ENCODE measurements at regions not wholly inside any gene's neighbourhood (a gene's known extent, or its start where the extent isn't known, plus 50 kb on each side); places are given as distances from the start of the nearest gene placed in this dataset.

GRCh38 chr1:56070601-56071000 is 508.8 kb downstream of the PLPP3 start:
- H3K4me1 ChIP-seq (replicated peaks) = peaks cover 31% of the 10 kb centered on the region
- H3K27ac ChIP-seq = no peak overlapping the region
- no peak for DNase-seq (ENCODE audit: low read depth in 1 of 2, low spot score in 2 of 2)
- H3K4me3 ChIP-seq = no peak overlapping the region
- H3K36me3 ChIP-seq = no peaks in the 10 kb centered on the region
- no peaks in the 10 kb centered on the region for H3K27me3 ChIP-seq (replicated peaks)
- H3K9me3 ChIP-seq (replicated peaks) = no peaks in the 10 kb centered on the region

GRCh38 chr1:56069824-56070223 is 509.5 kb downstream of the PLPP3 start:
- H3K4me1 ChIP-seq (replicated peaks) = peaks cover 38% of the 10 kb centered on the region

GRCh38 chr1:56068908-56069307 is 510.5 kb downstream of the PLPP3 start:
- no peak for DNase-seq (ENCODE audit: low read depth in 1 of 2, low spot score in 2 of 2)
- H3K27ac ChIP-seq = no peak overlapping the region

More at GRCh38 chr1:56069824-56070223, 509.5 kb downstream of the PLPP3 start:
- Histone ChIP-seq H3K9me3 (replicated peaks) (no peaks in the 10 kb centered on the region), H3K27me3 (replicated peaks) (no peaks in the 10 kb centered on the region), H3K27ac (no peak overlapping the region), H3K4me3 (no peak overlapping the region), H3K36me3 (no peaks in the 10 kb centered on the region)
- DNase-seq (ENCODE audit: low read depth in 1 of 2, low spot score in 2 of 2) = no peak

DNA sequence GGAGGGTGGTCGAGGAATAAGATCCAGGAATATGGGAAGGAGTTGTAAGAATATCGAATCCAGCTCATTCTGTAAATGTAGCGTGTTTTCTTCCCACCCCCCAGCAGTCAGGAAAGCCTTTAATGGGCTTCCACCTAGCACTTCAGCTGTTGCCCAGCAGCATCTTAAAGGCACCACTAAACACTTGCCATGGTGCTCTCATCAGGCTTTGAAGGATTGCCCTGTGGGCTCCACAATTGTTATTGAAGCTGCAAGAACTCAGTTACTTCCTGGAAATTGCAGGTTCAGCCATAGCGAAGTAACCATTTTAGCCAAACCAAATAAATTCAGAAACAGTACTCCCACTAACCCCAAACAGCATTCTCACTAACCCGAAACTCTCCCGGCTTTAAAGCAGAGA is 511.2 kb downstream of the PLPP3 start:
- H3K4me3 ChIP-seq = no peak overlapping the region
- no peak overlapping the region for H3K27ac ChIP-seq
- no peaks in the 10 kb centered on the region for H3K36me3 ChIP-seq
- no peaks in the 10 kb centered on the region for H3K9me3 ChIP-seq (replicated peaks)
- H3K27me3 ChIP-seq (replicated peaks) = no peaks in the 10 kb centered on the region
- DNase-seq (ENCODE audit: low read depth in 1 of 2, low spot score in 2 of 2) = no peak
- H3K4me1 ChIP-seq (replicated peaks) = peaks cover 37% of the 10 kb centered on the region

More at GRCh38 chr1:56068908-56069307, 510.5 kb downstream of the PLPP3 start:
- Histone ChIP-seq H3K27me3 (replicated peaks) (no peaks in the 10 kb centered on the region), H3K9me3 (replicated peaks) (no peaks in the 10 kb centered on the region), H3K4me1 (replicated peaks) (peaks cover 42% of the 10 kb centered on the region), H3K4me3 (no peak overlapping the region), H3K36me3 (no peaks in the 10 kb centered on the region)

- Histone ChIP-seq H3K9me3 (replicated peaks) (no peaks in the 10 kb centered on the region), H3K4me1 (replicated peaks) (peaks cover 42% of the 10 kb centered on the region), H3K27ac (peak overlapping the region; percentile 27), H3K27me3 (replicated peaks) (no peaks in the 10 kb centered on the region), H3K36me3 (no peaks in the 10 kb centered on the region), H3K4me3 (no peak overlapping the region)
- DNase-seq (ENCODE audit: low read depth in 1 of 2, low spot score in 2 of 2) = peak in 1 of 2 experiments; percentile 65
Measured at GRCh38 chr1:56065729-56066128, 513.6 kb downstream of the PLPP3 start.

DNA sequence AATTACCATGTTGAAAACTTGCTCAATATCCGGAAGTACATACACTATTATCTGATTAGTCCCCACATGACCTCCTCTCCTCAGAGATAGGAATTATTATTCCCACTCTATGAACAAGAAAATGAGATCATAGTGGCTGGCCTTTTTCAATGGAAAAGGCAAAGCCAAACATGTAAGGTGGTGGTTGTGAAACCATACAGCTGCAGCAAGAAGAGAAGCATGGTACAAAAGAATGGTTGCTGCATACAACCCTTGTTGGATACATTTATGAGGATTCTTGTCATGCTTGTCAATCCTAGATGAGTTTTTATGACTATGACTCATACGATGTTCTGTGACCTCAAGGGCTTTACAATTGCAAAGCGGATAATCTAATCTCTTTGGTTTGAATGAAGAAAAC is 514.7 kb downstream of the PLPP3 start:
- no peak overlapping the region for H3K4me3 ChIP-seq
- no peaks in the 10 kb centered on the region for H3K9me3 ChIP-seq (replicated peaks)
- peaks cover 49% of the 10 kb centered on the region for H3K4me1 ChIP-seq (replicated peaks)
- peak in 1 of 2 experiments; percentile 67 for DNase-seq (ENCODE audit: low read depth in 1 of 2, low spot score in 2 of 2)
- H3K36me3 ChIP-seq = no peaks in the 10 kb centered on the region
- no peaks in the 10 kb centered on the region for H3K27me3 ChIP-seq (replicated peaks)
- H3K27ac ChIP-seq = no peak overlapping the region

GRCh38 chr1:56063461-56063860 is 515.9 kb downstream of the PLPP3 start:
- DNase-seq (ENCODE audit: low read depth in 1 of 2, low spot score in 2 of 2) = no peak
- H3K36me3 ChIP-seq = no peaks in the 10 kb centered on the region
- no peak overlapping the region for H3K27ac ChIP-seq
- no peaks in the 10 kb centered on the region for H3K27me3 ChIP-seq (replicated peaks)
- H3K9me3 ChIP-seq (replicated peaks) = no peaks in the 10 kb centered on the region
- no peak overlapping the region for H3K4me3 ChIP-seq
- peaks cover 42% of the 10 kb centered on the region for H3K4me1 ChIP-seq (replicated peaks)

GRCh38 chr1:56062625-56063024 is 516.7 kb downstream of the PLPP3 start:
- Histone ChIP-seq H3K4me1 (replicated peaks) (peaks cover 42% of the 10 kb centered on the region), H3K9me3 (replicated peaks) (no peaks in the 10 kb centered on the region), H3K36me3 (no peaks in the 10 kb centered on the region), H3K27me3 (replicated peaks) (no peaks in the 10 kb centered on the region), H3K4me3 (no peak overlapping the region), H3K27ac (no peak overlapping the region)
- DNase-seq (ENCODE audit: low read depth in 1 of 2, low spot score in 2 of 2) = no peak

DNA sequence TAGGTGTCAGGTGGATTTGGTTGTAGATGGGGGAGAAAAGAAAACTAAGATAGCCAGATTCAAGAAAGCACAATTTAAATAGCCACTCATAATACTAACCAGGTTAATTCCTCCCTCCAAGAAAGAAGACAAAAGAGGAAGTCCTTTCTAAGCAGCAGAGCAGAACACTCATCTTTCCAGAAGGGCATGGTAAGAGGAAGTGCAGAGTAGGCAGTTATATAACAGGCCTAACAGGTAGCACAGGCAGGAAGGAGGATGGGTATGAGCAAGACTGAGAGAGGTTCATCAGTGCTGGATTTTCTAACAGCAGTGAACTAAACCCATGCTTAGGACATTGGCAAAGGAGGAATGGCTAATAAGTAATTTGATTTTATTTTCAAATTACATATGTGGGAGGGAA is 517.5 kb downstream of the PLPP3 start:
- H3K9me3 ChIP-seq (replicated peaks) = no peaks in the 10 kb centered on the region
- H3K4me3 ChIP-seq = no peak overlapping the region
- no peak for DNase-seq (ENCODE audit: low read depth in 1 of 2, low spot score in 2 of 2)
- peaks cover 42% of the 10 kb centered on the region for H3K4me1 ChIP-seq (replicated peaks)
- no peaks in the 10 kb centered on the region for H3K36me3 ChIP-seq
- no peaks in the 10 kb centered on the region for H3K27me3 ChIP-seq (replicated peaks)
- H3K27ac ChIP-seq = no peak overlapping the region

GRCh38 chr1:56060906-56061305 is 518.5 kb downstream of the PLPP3 start:
- H3K27ac ChIP-seq = no peak overlapping the region
- no peaks in the 10 kb centered on the region for H3K36me3 ChIP-seq
- no peaks in the 10 kb centered on the region for H3K27me3 ChIP-seq (replicated peaks)
- H3K4me3 ChIP-seq = no peak overlapping the region
- H3K4me1 ChIP-seq (replicated peaks) = peaks cover 36% of the 10 kb centered on the region
- DNase-seq (ENCODE audit: low read depth in 1 of 2, low spot score in 2 of 2) = peak; percentile 57 to 80
- H3K9me3 ChIP-seq (replicated peaks) = no peaks in the 10 kb centered on the region

- Histone ChIP-seq H3K27ac (no peak overlapping the region), H3K4me1 (replicated peaks) (peaks cover 14% of the 10 kb centered on the region), H3K36me3 (no peaks in the 10 kb centered on the region), H3K9me3 (replicated peaks) (no peaks in the 10 kb centered on the region), H3K27me3 (replicated peaks) (no peaks in the 10 kb centered on the region), H3K4me3 (no peak overlapping the region)
- DNase-seq (ENCODE audit: low read depth in 1 of 2, low spot score in 2 of 2) = no peak
Measured at GRCh38 chr1:56057466-56058405, 521.6 kb downstream of the PLPP3 start.

GRCh38 chr1:56056438-56057287 is 522.7 kb downstream of the PLPP3 start:
- Histone ChIP-seq H3K9me3 (replicated peaks) (no peaks in the 10 kb centered on the region), H3K4me1 (replicated peaks) (peaks cover 13% of the 10 kb centered on the region), H3K27me3 (replicated peaks) (no peaks in the 10 kb centered on the region), H3K27ac (no peak overlapping the region), H3K36me3 (no peaks in the 10 kb centered on the region), H3K4me3 (no peak overlapping the region)
- DNase-seq (ENCODE audit: low read depth in 1 of 2, low spot score in 2 of 2) = no peak

GRCh38 chr1:56054959-56055358 is 524.4 kb downstream of the PLPP3 start:
- no peaks in the 10 kb centered on the region for H3K4me1 ChIP-seq (replicated peaks)
- H3K9me3 ChIP-seq (replicated peaks) = 0 out of 2 replicates have a peak, but pooled peaks cover 4% of the 10 kb centered on the region
- no peaks in the 10 kb centered on the region for H3K36me3 ChIP-seq
- H3K27ac ChIP-seq = no peak overlapping the region
- no peak for DNase-seq (ENCODE audit: low read depth in 1 of 2, low spot score in 2 of 2)
- H3K4me3 ChIP-seq = no peak overlapping the region
- H3K27me3 ChIP-seq (replicated peaks) = no peaks in the 10 kb centered on the region

DNA sequence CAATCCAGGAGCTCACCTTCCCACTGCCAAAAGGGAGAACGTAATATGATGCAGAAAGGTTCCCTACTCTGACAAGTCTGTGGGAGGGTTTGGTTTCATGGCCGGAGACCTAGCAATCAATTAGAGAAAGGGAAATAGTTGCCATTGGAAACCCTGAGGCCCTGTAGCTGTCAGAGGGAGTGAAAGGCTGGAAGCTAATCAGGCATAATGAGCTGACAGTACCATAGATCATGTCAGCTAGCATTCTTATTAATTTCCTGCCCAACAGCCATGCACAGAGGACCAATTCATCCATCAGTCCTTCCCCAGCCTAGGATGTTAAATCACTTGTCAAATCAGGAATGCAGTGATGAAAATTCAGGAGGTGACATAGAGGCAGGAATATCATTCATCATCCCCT is 527.3 kb downstream of the PLPP3 start:
- no peak overlapping the region for H3K4me3 ChIP-seq
- no peak for DNase-seq (ENCODE audit: low read depth in 1 of 2, low spot score in 2 of 2)
- H3K36me3 ChIP-seq = no peaks in the 10 kb centered on the region
- 0 out of 2 replicates have a peak, but pooled peaks cover 4% of the 10 kb centered on the region for H3K9me3 ChIP-seq (replicated peaks)
- H3K27me3 ChIP-seq (replicated peaks) = no peaks in the 10 kb centered on the region
- H3K27ac ChIP-seq = no peak overlapping the region
- H3K4me1 ChIP-seq (replicated peaks) = no peaks in the 10 kb centered on the region

All from SJSA1 (cell line).